Heart right ventricle (tissue), 16 donors: ENCODE measurements at regions not wholly inside any gene's neighbourhood (a gene's known extent, or its start where the extent isn't known, plus 50 kb on each side); places are given as distances from the start of the nearest gene placed in this dataset.

Experiments used
- ATAC-seq, 8 donors: fragments of 200-7000 bp; cut with Tn5 transposase; one replicate each; pipeline ENCODE4 v1.9.1; 2020; ENCODE audit warnings: mild to moderate bottlenecking in 8 of 8, moderate library complexity in 8 of 8, moderate number of reproducible peaks in 1 of 8
- DNase-seq, 2 donors: peaks; one replicate each; pipeline ENCODE4 v3.0.0-alpha.2; 2020
- H3K27ac ChIP-seq, 10 donors: fragments of 200-600 bp; sonication (generic) in 2 of 10; one replicate each; pipeline versions ENCODE4 v1.5.0 to v1.8.0; 2020 to 2022; ENCODE audit warnings: mild to moderate bottlenecking in 3 of 10
- H3K27me3 ChIP-seq, 7 donors: fragments of 200-600 bp; one replicate each; pipeline ENCODE4 v1.8.0; 2021 to 2022; ENCODE audit warnings: mild to moderate bottlenecking in 2 of 7
- H3K36me3 ChIP-seq, 9 donors: fragments of 200-600 bp; sonication (generic) in 1 of 9; one replicate each; pipeline versions ENCODE4 v1.5.0 to v1.8.0; 2020 to 2022; ENCODE audit warnings: mild to moderate bottlenecking in 2 of 9
- H3K4me1 ChIP-seq, 9 donors: fragments of 200-600 bp; sonication (generic) in 1 of 9; one replicate each; pipeline versions ENCODE4 v1.5.0 to v1.8.0; 2020 to 2022; ENCODE audit warnings: mild to moderate bottlenecking in 4 of 9
- H3K4me3 ChIP-seq, 10 donors: fragments of 200-600 bp; sonication (generic) in 2 of 10; one replicate each; pipeline versions ENCODE4 v1.5.0 to v1.8.0; 2020 to 2022; ENCODE audit warnings: mild to moderate bottlenecking in 7 of 10, moderate library complexity in 2 of 10
- H3K9me3 ChIP-seq, 11 donors: fragments of 200-600 bp in 10 of 11; sonication (generic) in 2 of 11; one replicate each; pipeline versions ENCODE4 v1.5.0 to v1.8.0; 2013 to 2022; ENCODE audit warnings: mild to moderate bottlenecking in 2 of 11, control low read depth in 1 of 11, moderate library complexity in 1 of 11
- WGBS, 2 donors: extraction: QIAGEN DNeasy Blood & Tissue Kit; methylation state at CpG; one replicate each; pipeline ENCODE4 v1.1.7; 2013; ENCODE audit warnings: inconsistent platforms in 1 of 2; 5-methylcytosine and 5-hydroxymethylcytosine counted together
- intact Hi-C, 10 donors: fragments of 100-400 bp; cut with DNase I; formaldehyde crosslinking; loops; one replicate each; pipeline versions ENCODE4 v1.11.1 to v1.14.2; 2022
- TF ChIP-seq, protein P1 (sequence below), 9 donors: fragments of 200-600 bp; sonication (generic) in 2 of 9; IDR thresholded peaks; one replicate each; pipeline versions ENCODE4 v1.5.0 to v1.8.0; 2021 to 2022; ENCODE audit warnings: antibody characterized with exemption in 9 of 9, mild to moderate bottlenecking in 5 of 9, moderate library complexity in 1 of 9
- donor health status: Arrhythmogenic right ventricular cardiomyopathy.
- donor health status: ischemic (EF 13 %, LVEDD 7.1; RV severe dilation, severe dysfunction).
- donor health status: healthy with polysubstance abuse.
- donor health status: DM: no; HTN: yes; CAD: no.
- donor health status: DM: no; HTN: no; CAD: no.
- donor health status: ischemic (EF 25% LVEDD 6.9; RV normal size, moderate dysfunction).
- donor health status: ischemic (EF 25% LVEDD 5.7; RV mildly dilated, moderate dysfunction).
- donor health status: healthy.
- donor health status: DM: yes; HTN: yes; CAD: no.
- donor health status: Ischemic cardiomyopathy.
- donor health status: ischemic (EF 35%, LVEDD 5.7; RV mildly dilated, moderate dysfunction).
- donor health status: nonischemic (EF 11% LVEDD 7.7; RV severe dilation, severe dysfunction).
- donor health status: DM: yes; HTN: yes; CAD: no.
- donor health status: PGD.
- donor health status: ischemic (EF 29% LVEDD 5.4; RV normal size, mild dysfunction).
- donor health status: nonischemic (EF 23%, LVEDD 6.1; RV moderate dilation, normal function).

DNA sequence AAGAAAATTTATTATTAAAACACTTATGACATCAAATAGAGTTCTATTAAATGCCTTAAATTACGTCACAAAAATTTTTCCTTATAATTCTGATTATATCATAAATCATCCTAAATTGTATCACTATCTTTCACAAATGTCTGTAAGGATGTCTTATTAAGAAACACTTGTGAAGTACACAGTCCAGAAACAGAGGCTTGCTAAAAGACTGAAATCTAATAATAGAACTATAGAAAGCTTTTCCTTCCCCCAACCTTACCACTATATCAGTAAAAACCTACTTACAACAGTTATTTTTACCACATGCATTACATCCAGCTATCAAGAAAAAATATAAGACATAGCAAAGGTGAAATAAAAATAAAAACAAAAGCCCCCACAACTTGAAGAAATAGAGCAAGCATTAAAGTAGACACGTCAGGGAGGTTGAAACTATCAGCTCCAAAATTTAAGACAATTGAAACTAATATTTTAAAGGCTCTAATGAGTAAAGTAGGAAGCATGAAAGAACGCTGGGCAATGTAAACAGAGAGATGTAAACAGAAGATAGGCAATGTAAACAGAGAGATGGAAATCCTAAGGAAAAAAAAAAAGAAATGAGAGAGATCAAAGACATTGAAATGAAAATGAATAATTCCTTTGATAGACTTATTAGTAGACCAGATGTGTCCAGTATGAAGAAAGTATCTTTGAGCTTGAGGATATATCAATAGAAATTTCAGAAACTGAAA, 94.9 kb upstream of the TECRL start:
- Histone ChIP-seq H3K27me3 (no peaks in the 10 kb centered on the region), H3K36me3 (no peaks in the 10 kb centered on the region), H3K9me3 (peaks cover 0 to 8% (median 0%) of the 10 kb centered on the region in 11 donors), H3K4me1 (peaks cover 0 to 5% (median 0%) of the 10 kb centered on the region in 9 donors), H3K27ac (peak overlapping the region in 5 of 10 donors; percentile 13 to 45 (median 22)), H3K4me3 (no peak overlapping the region)
- TF ChIP-seq, protein P1, sequence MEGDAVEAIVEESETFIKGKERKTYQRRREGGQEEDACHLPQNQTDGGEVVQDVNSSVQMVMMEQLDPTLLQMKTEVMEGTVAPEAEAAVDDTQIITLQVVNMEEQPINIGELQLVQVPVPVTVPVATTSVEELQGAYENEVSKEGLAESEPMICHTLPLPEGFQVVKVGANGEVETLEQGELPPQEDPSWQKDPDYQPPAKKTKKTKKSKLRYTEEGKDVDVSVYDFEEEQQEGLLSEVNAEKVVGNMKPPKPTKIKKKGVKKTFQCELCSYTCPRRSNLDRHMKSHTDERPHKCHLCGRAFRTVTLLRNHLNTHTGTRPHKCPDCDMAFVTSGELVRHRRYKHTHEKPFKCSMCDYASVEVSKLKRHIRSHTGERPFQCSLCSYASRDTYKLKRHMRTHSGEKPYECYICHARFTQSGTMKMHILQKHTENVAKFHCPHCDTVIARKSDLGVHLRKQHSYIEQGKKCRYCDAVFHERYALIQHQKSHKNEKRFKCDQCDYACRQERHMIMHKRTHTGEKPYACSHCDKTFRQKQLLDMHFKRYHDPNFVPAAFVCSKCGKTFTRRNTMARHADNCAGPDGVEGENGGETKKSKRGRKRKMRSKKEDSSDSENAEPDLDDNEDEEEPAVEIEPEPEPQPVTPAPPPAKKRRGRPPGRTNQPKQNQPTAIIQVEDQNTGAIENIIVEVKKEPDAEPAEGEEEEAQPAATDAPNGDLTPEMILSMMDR (IDR thresholded peaks at IDR 0.05) = no peak
- intact Hi-C loops = loop anchor here in 1 of 10 donors (5.0 kb wide), 1 partner anchor 92 kb away; no protein-coding TSS in a partner anchor
- WGBS, 2 donors = 38 to 39% methylated on average over 3 of the region's 3 CpGs
- DNase-seq (no peak), ATAC-seq (peak in 2 of 8 donors; percentile 39 to 58)

DNA sequence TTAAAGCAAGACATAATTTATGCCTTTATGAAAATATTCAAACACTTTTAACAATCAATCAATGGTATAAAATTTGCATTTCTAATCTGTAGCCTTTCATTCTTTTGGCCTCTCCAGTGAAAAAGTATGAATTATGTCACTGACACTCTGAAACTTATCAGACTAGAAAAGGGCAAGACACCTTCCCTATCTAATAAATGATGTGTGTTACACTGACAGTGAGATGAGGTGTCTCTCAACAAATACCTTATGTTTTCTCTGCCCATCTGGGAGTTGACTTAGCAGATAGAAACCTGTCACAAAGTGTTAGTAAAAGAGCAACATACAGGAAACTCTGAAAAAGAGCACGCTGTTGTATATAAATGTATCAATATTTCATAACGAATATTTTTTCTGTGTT, 94.2 kb upstream of the TECRL start:
- Histone ChIP-seq H3K36me3 (no peaks in the 10 kb centered on the region), H3K4me1 (peaks cover 0 to 5% (median 0%) of the 10 kb centered on the region in 9 donors), H3K4me3 (no peak overlapping the region), H3K27me3 (no peaks in the 10 kb centered on the region), H3K27ac (peak overlapping the region in 5 of 10 donors; percentile 16 to 45 (median 27)), H3K9me3 (peaks cover 0 to 8% (median 0%) of the 10 kb centered on the region in 11 donors)
- intact Hi-C loops = loop anchor here in 1 of 10 donors (5.0 kb wide), 1 partner anchor 91 kb away; no protein-coding TSS in a partner anchor
- no peak for DNase-seq
- ATAC-seq = peak in 4 of 8 donors; percentile 42 to 62 (median 48)
- TF ChIP-seq, protein P1 (IDR thresholded peaks at IDR 0.05) = no peak
- 19 to 55% methylated on average over 2 of the region's 2 CpGs for WGBS, 2 donors

DNA sequence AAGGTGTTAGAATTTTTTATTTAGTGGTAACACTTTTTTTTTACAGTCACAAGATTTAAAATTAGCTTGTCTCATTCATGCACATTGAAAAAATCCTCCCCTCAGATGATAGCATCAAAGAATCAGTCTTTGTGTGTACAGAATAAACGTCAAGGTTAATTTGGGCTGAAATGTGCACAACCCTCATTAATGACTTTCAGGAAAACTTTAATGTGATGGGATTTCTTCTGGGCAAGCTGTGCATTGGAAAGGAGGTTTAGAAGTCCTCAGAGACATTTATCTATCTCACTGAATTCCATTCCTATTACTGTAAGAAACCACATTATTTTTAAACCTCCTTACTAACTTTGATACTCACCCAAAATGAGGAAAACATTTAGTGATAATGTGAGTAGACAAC, 88.2 kb upstream of the TECRL start:
- Histone ChIP-seq H3K9me3 (no peaks in the 10 kb centered on the region), H3K4me1 (peaks cover 0 to 5% (median 0%) of the 10 kb centered on the region in 9 donors), H3K4me3 (no peak overlapping the region), H3K36me3 (no peaks in the 10 kb centered on the region), H3K27ac (peak overlapping the region in 2 of 10 donors; percentile 3 to 34), H3K27me3 (no peaks in the 10 kb centered on the region)
- no peak for DNase-seq
- intact Hi-C loops = no loop called here
- 7 to 12% methylated on average over 1 of the region's 1 CpG for WGBS, 2 donors
- ATAC-seq = no peak
- TF ChIP-seq, protein P1 (IDR thresholded peaks at IDR 0.05) = no peak

DNA sequence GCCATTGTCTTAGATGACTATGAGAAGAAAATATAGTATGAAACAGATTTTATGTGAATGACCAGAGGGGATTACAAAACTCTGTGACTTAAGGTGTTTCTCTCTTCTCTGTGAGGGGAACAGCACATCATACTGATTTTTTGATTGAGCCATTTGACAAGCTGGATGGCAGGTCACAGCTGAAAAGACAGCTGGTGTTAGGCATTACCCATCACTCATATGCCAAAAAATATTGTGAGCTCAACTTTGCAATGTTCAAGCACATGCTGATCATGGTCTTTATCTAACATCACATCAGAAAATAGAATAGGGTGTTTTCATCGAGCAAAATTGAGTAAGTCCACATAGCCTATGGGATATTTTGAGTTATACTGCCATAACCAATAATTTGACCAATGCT, 86.7 kb upstream of the TECRL start:
- DNase-seq (no peak), ATAC-seq (no peak)
- Histone ChIP-seq H3K9me3 (no peaks in the 10 kb centered on the region), H3K27me3 (no peaks in the 10 kb centered on the region), H3K4me3 (no peak overlapping the region), H3K4me1 (peaks cover 0 to 5% (median 0%) of the 10 kb centered on the region in 9 donors), H3K36me3 (no peaks in the 10 kb centered on the region), H3K27ac (no peak overlapping the region)
- intact Hi-C loops = no loop called here
- WGBS, 2 donors = 82% methylated on average over 1 of the region's 1 CpG
- TF ChIP-seq, protein P1 (IDR thresholded peaks at IDR 0.05) = no peak
